IMR-90 (cell line): ENCODE measurements at regions not wholly inside any gene's neighbourhood (a gene's known extent, or its start where the extent isn't known, plus 50 kb on each side); places are given as distances from the start of the nearest gene placed in this dataset.

ENCODE experiments used
- ATAC-seq: fragments of 200-7000 bp; cut with Tn5 transposase; 2 replicates; pipeline ENCODE4 v1.9.1; 2020; ENCODE audit warnings: low read depth, mild to moderate bottlenecking, moderate library complexity
- BruUV-seq: library from RNA; stranded (reverse); fragments of 400-500 nt; replicated peaks from 2 replicates; lab custom pipeline; 2021; lab: Mats Ljungman, UMichigan
- CTCF ChIA-PET: fragments of 300-600 bp; formaldehyde crosslinking; extraction: SDS; loops from one replicate; lab custom pipeline; 2021; ENCODE audit warnings: antibody characterized with exemption; lab: Yijun Ruan, JAX
- POLR2A ChIA-PET: fragments of 300-600 bp; sonication (Branson Sonifier 250); formaldehyde crosslinking; loops from one replicate; lab custom pipeline; 2022; ENCODE audit warnings: antibody characterized with exemption; ENCODE audit not compliant: unreplicated experiment; lab: Charles Lee
- DNase-seq: peaks from one replicate; pipeline ENCODE4 v3.0.0; 2013
- H2AFZ ChIP-seq: replicated peaks from 2 replicates; pipeline ENCODE3; 2013; ENCODE audit warnings: low read length, mild to moderate bottlenecking; ENCODE audit not compliant: poor library complexity
- H2AK5ac ChIP-seq: 2 replicates; pipeline ENCODE4 v1.6.1; 2013; ENCODE audit warnings: low read depth, low read length, inconsistent platforms
- H2AK9ac ChIP-seq: replicated peaks from 2 replicates; pipeline ENCODE3; 2013; ENCODE audit warnings: mild to moderate bottlenecking, low read depth, low read length, moderate library complexity; ENCODE audit not compliant: poor library complexity
- H2BK120ac ChIP-seq: 2 replicates; pipeline ENCODE4 v1.6.1; 2013; ENCODE audit warnings: low read depth, low read length, inconsistent platforms
- H2BK15ac ChIP-seq: 3 replicates; pipeline ENCODE4 v1.6.1; 2013; ENCODE audit warnings: low read depth, low read length, inconsistent platforms
- H2BK20ac ChIP-seq: 2 replicates; pipeline ENCODE4 v1.6.1; 2013; ENCODE audit warnings: low read depth, mild to moderate bottlenecking, inconsistent platforms, low read length, moderate library complexity
- H2BK5ac ChIP-seq: 2 replicates; pipeline ENCODE4 v1.6.1; 2013; ENCODE audit warnings: mild to moderate bottlenecking, low read depth, low read length, inconsistent platforms; ENCODE audit not compliant: poor library complexity, severe bottlenecking
- H3K14ac ChIP-seq: replicated peaks from 2 replicates; pipeline ENCODE4 v1.6.1; 2013; ENCODE audit warnings: low read depth, low read length, inconsistent platforms
- H3K18ac ChIP-seq: 2 replicates; pipeline ENCODE4 v1.6.1; 2013; ENCODE audit warnings: low read depth, low read length, control low read depth
- H3K23ac ChIP-seq: 2 replicates; pipeline ENCODE4 v1.6.1; 2013; ENCODE audit warnings: low read depth, low read length, inconsistent platforms
- H3K27ac ChIP-seq: 2 replicates; pipeline ENCODE4 v1.5.1; 2013; ENCODE audit warnings: mild to moderate bottlenecking, control low read depth, low read length; ENCODE audit not compliant: insufficient read depth
- H3K27me3 ChIP-seq: 2 replicates; pipeline ENCODE4 v1.6.1; 2013; ENCODE audit warnings: low read length; ENCODE audit not compliant: control insufficient read depth, insufficient read depth
- H3K36me3 ChIP-seq: 2 replicates; pipeline ENCODE4 v1.6.1; 2013; ENCODE audit warnings: low read length, mixed read lengths; ENCODE audit not compliant: control insufficient read depth, insufficient read depth
- H3K4ac ChIP-seq: 2 replicates; pipeline ENCODE4 v1.6.1; 2013; ENCODE audit warnings: low read depth, low read length, inconsistent platforms
- H3K4me1 ChIP-seq: 2 replicates; pipeline ENCODE4 v1.6.1; 2013; ENCODE audit warnings: low read length, mixed read lengths; ENCODE audit not compliant: control insufficient read depth, insufficient read depth
- H3K4me2 ChIP-seq: 2 replicates; pipeline ENCODE4 v1.6.1; 2013; ENCODE audit warnings: low read depth, mild to moderate bottlenecking, control low read depth, low read length, moderate library complexity
- H3K4me3 ChIP-seq: 2 replicates; pipeline ENCODE4 v1.5.1; 2013; ENCODE audit warnings: low read depth, mild to moderate bottlenecking, control low read depth, low read length, moderate library complexity; ENCODE audit not compliant: insufficient read depth
- H3K56ac ChIP-seq: 2 replicates; pipeline ENCODE4 v1.6.1; 2013; ENCODE audit warnings: low read length, inconsistent platforms; ENCODE audit not compliant: insufficient read depth; ENCODE audit errors: extremely low read depth
- H3K79me1 ChIP-seq, 2 experiments: 2 replicates each; pipeline ENCODE4 v1.6.1; 2013; ENCODE audit warnings: low read length in 2 of 2, inconsistent platforms in 1 of 2, low read depth in 1 of 2
- H3K9ac ChIP-seq: 2 replicates; pipeline ENCODE4 v1.6.1; 2013; ENCODE audit warnings: low read depth, low read length, control low read depth
- H3K9me1 ChIP-seq: 2 replicates; pipeline ENCODE4 v1.6.1; 2013; ENCODE audit warnings: low read length, inconsistent platforms; ENCODE audit not compliant: insufficient read depth
- H3K9me3 ChIP-seq: 2 replicates; pipeline ENCODE4 v1.6.1; 2013; ENCODE audit warnings: low read length; ENCODE audit not compliant: control insufficient read depth, insufficient read depth
- H4K20me1 ChIP-seq: 2 replicates; pipeline ENCODE4 v1.6.1; 2013; ENCODE audit warnings: low read length, inconsistent platforms; ENCODE audit not compliant: insufficient read depth
- H4K5ac ChIP-seq: 2 replicates; pipeline ENCODE4 v1.6.1; 2013; ENCODE audit warnings: mild to moderate bottlenecking, low read depth, low read length, control low read depth
- H4K8ac ChIP-seq, 2 experiments: 2 replicates each; pipeline ENCODE4 v1.6.1; 2013; ENCODE audit warnings: low read depth in 2 of 2, low read length in 2 of 2, control low read depth in 1 of 2, inconsistent platforms in 1 of 2
- H4K91ac ChIP-seq: 2 replicates; pipeline ENCODE4 v1.6.1; 2013; ENCODE audit warnings: low read depth, low read length, inconsistent platforms; ENCODE audit not compliant: insufficient read depth
- BHLHE40 ChIP-seq: fragments of 150-350 bp; IDR thresholded peaks from 2 replicates; pipeline ENCODE4 v1.6.1; 2016; ENCODE audit warnings: mild to moderate bottlenecking, low read depth, low read length
- CEBPB ChIP-seq: IDR thresholded peaks from 2 replicates; pipeline ENCODE4 v1.6.1; 2012; ENCODE audit warnings: low read depth, low read length, improper control_type of control experiment
- CHD1 ChIP-seq: IDR thresholded peaks from 2 replicates; pipeline ENCODE4 v1.6.1; 2012; ENCODE audit warnings: low read depth, low read length, improper control_type of control experiment
- FOS ChIP-seq: fragments of 150-350 bp; IDR thresholded peaks from 2 replicates; pipeline ENCODE4 v1.6.1; 2016; ENCODE audit warnings: low read depth, low read length
- MAFK ChIP-seq: IDR thresholded peaks from 2 replicates; pipeline ENCODE4 v1.6.1; 2012; ENCODE audit warnings: low read depth, low read length, improper control_type of control experiment
- MAZ ChIP-seq: IDR thresholded peaks from 2 replicates; pipeline ENCODE4 v1.6.1; 2012; ENCODE audit warnings: low read depth, mild to moderate bottlenecking, low read length, improper control_type of control experiment, moderate library complexity, borderline replicate concordance
- MXI1 ChIP-seq: IDR thresholded peaks from 2 replicates; pipeline ENCODE4 v1.6.1; 2012; ENCODE audit warnings: low read depth, mild to moderate bottlenecking, low read length, moderate library complexity, borderline replicate concordance
- NFE2L2 ChIP-seq: fragments of 150-350 bp; IDR thresholded peaks from 2 replicates; pipeline ENCODE4 v1.6.1; 2016; ENCODE audit warnings: low read depth, mild to moderate bottlenecking, low read length
- POLR2A ChIP-seq: IDR thresholded peaks from 2 replicates; pipeline ENCODE4 v1.6.1; 2012; ENCODE audit warnings: mild to moderate bottlenecking, low read depth, low read length
- RAD21 ChIP-seq: IDR thresholded peaks from 2 replicates; pipeline ENCODE4 v1.6.1; 2012; ENCODE audit warnings: low read length, improper control_type of control experiment
- RCOR1 ChIP-seq: IDR thresholded peaks from 2 replicates; pipeline ENCODE4 v1.6.1; 2012; ENCODE audit warnings: mild to moderate bottlenecking, low read length, improper control_type of control experiment; ENCODE audit not compliant: insufficient replicate concordance
- RFX5 ChIP-seq: IDR thresholded peaks from 2 replicates; pipeline ENCODE4 v1.8.0; 2012; ENCODE audit warnings: low read depth, mild to moderate bottlenecking, low read length, moderate library complexity
- SMC3 ChIP-seq: fragments of 150-350 bp; IDR thresholded peaks from 2 replicates; pipeline ENCODE4 v1.6.1; 2016; ENCODE audit warnings: low read depth, mild to moderate bottlenecking, antibody characterized with exemption, low read length, moderate library complexity
- WGBS, 2 experiments: methylation state at CpG; one replicate each; pipeline versions ENCODE4 v1.1.5 to v1.1.7; 2013; ENCODE audit warnings: missing lambda C conversion rate in 2 of 2; ENCODE audit not compliant: insufficient read length in 1 of 2; ENCODE audit errors: extremely low coverage in 2 of 2; 5-methylcytosine and 5-hydroxymethylcytosine counted together
- dilution Hi-C: fragments of 300-500 bp; cut with HindIII; formaldehyde crosslinking; loops from one replicate; pipeline ENCODE4 v1.14.3; 2018; ENCODE audit warnings: low sequenced_read_pairs; ENCODE audit not compliant: unreplicated experiment
- in situ Hi-C: fragments of 300-500 bp; cut with MboI; formaldehyde crosslinking; loops from 3 replicates; pipeline ENCODE4 v1.14.3; 2019; ENCODE audit warnings: low sequenced_read_pairs, inconsistent platforms, mixed read lengths
- intact Hi-C: fragments of 100-400 bp; cut with micrococcal nuclease; formaldehyde crosslinking; loops from 2 replicates; pipeline ENCODE4 v1.10.0; 2022
- TF ChIP-seq, protein P1 (sequence below): conservative IDR thresholded peaks from 2 replicates; pipeline ENCODE4 v1.5.1; 2012; ENCODE audit warnings: mild to moderate bottlenecking, low read depth, low read length, improper control_type of control experiment
- TF ChIP-seq, protein P2 (sequence below): fragments of 150-350 bp; IDR thresholded peaks from 2 replicates; pipeline ENCODE4 v1.6.1; 2017; ENCODE audit warnings: mild to moderate bottlenecking, antibody characterized with exemption, low read length, low read depth
- TF ChIP-seq, protein P3 (sequence below): fragments of 150-350 bp; IDR thresholded peaks from 2 replicates; pipeline ENCODE4 v1.6.1; 2016; ENCODE audit warnings: low read depth, mild to moderate bottlenecking, low read length, moderate library complexity, borderline replicate concordance

DNA sequence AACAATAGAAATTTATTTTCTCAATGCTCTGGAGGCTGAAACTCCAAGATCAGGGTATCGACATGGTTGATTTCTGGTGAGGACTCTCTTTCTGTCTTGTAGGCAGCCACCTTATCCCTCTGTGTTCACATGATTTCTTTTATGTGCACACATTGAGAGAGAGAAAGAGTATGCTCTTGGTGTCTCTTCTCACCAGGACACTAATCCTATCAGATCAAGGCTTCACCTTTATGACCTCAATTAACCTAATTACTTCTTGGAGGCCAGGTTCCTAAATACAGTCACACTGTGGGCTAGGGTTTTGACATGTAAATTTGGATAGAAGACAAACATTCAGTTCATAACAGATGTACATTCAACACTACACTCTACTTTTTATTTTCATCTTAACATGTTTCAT lies 1094.2 kb upstream of the ADGRL2 start:
- H3K18ac ChIP-seq = no peak overlapping the region
- no TSS peak for BruUV-seq
- POLR2A ChIA-PET = no interaction called here

More for the DNA sequence above, 1094.2 kb upstream of the ADGRL2 start:
- no CpG with 5 or more reads among the region's 1 CpG for WGBS, 2 experiments
- DNase-seq (no peak), ATAC-seq (no peak)
- CTCF ChIA-PET = no interaction called here
- TF ChIP-seq CHD1 (no peak), CEBPB (no peak), RAD21 (no peak), SMC3 (no peak), MAZ (no peak), MXI1 (no peak), FOS (no peak), POLR2A (no peak), NFE2L2 (no peak), RFX5 (no peak), MAFK (no peak), RCOR1 (no peak), BHLHE40 (no peak)
- TF ChIP-seq, protein P1, sequence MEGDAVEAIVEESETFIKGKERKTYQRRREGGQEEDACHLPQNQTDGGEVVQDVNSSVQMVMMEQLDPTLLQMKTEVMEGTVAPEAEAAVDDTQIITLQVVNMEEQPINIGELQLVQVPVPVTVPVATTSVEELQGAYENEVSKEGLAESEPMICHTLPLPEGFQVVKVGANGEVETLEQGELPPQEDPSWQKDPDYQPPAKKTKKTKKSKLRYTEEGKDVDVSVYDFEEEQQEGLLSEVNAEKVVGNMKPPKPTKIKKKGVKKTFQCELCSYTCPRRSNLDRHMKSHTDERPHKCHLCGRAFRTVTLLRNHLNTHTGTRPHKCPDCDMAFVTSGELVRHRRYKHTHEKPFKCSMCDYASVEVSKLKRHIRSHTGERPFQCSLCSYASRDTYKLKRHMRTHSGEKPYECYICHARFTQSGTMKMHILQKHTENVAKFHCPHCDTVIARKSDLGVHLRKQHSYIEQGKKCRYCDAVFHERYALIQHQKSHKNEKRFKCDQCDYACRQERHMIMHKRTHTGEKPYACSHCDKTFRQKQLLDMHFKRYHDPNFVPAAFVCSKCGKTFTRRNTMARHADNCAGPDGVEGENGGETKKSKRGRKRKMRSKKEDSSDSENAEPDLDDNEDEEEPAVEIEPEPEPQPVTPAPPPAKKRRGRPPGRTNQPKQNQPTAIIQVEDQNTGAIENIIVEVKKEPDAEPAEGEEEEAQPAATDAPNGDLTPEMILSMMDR = no peak
- TF ChIP-seq, protein P2, sequence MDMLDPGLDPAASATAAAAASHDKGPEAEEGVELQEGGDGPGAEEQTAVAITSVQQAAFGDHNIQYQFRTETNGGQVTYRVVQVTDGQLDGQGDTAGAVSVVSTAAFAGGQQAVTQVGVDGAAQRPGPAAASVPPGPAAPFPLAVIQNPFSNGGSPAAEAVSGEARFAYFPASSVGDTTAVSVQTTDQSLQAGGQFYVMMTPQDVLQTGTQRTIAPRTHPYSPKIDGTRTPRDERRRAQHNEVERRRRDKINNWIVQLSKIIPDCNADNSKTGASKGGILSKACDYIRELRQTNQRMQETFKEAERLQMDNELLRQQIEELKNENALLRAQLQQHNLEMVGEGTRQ = no peak
- TF ChIP-seq, protein P3, sequence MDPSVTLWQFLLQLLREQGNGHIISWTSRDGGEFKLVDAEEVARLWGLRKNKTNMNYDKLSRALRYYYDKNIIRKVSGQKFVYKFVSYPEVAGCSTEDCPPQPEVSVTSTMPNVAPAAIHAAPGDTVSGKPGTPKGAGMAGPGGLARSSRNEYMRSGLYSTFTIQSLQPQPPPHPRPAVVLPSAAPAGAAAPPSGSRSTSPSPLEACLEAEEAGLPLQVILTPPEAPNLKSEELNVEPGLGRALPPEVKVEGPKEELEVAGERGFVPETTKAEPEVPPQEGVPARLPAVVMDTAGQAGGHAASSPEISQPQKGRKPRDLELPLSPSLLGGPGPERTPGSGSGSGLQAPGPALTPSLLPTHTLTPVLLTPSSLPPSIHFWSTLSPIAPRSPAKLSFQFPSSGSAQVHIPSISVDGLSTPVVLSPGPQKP = no peak
- Histone ChIP-seq H3K36me3 (no peaks in the 10 kb centered on the region), H2AK9ac (no peak overlapping the region), H3K4ac (no peak overlapping the region), H3K9me3 (no peaks in the 10 kb centered on the region), H4K91ac (no peak overlapping the region), H3K9ac (no peak overlapping the region), H3K27ac (no peak overlapping the region), H3K14ac (no peak overlapping the region), H4K8ac (no peak overlapping the region), H2AK5ac (no peak overlapping the region), H2BK120ac (no peak overlapping the region), H3K27me3 (no peaks in the 10 kb centered on the region), H3K4me3 (no peak overlapping the region), H3K23ac (no peak overlapping the region), H3K9me1 (no peaks in the 10 kb centered on the region), H4K20me1 (no peaks in the 10 kb centered on the region), H3K79me1 (no peaks in the 10 kb centered on the region), H2BK20ac (no peak overlapping the region), H3K4me1 (no peaks in the 10 kb centered on the region), H2AFZ (no peak overlapping the region), H3K56ac (no peak overlapping the region), H4K5ac (no peak overlapping the region), H2BK15ac (no peak overlapping the region), H2BK5ac (no peak overlapping the region), H3K4me2 (no peak overlapping the region)
- in situ Hi-C loops = no loop called here
- intact Hi-C loops = no loop called here
- dilution Hi-C loops = no loop called here
